ENCODE measurements at regions not wholly inside any gene's neighbourhood (a gene's known extent, or its start where the extent isn't known, plus 50 kb on each side); places are given as distances from the start of the nearest gene placed in this dataset.
"Not testable (repeated sequence)": the region's sequence is repeated elsewhere in the genome, so short reads cannot be mapped to it uniquely, and the experiment has no call there.

GRCh38 chr10:65375528-65375927 is 1550.3 kb upstream of the LRRTM3 start:
- Mint-ChIP-seq H3K4me1 (ENCODE audit: low read depth) (no peaks in the 10 kb centered on the region), H3K27ac (no peak overlapping the region), H3K36me3 (ENCODE audit: low read depth) (no peaks in the 10 kb centered on the region), H3K9me3 (peaks cover 25% of the 10 kb centered on the region), H3K27me3 (no peaks in the 10 kb centered on the region), H3K4me3 (no peak overlapping the region)
- intact Hi-C loops (cut with micrococcal nuclease) = no loop called here

GRCh38 chr10:65377687-65378086 is 1548.1 kb upstream of the LRRTM3 start:
- Mint-ChIP-seq H3K27me3 (no peaks in the 10 kb centered on the region), H3K9me3 (peaks cover 25% of the 10 kb centered on the region), H3K4me3 (no peak overlapping the region), H3K36me3 (ENCODE audit: low read depth) (no peaks in the 10 kb centered on the region), H3K27ac (no peak overlapping the region), H3K4me1 (ENCODE audit: low read depth) (no peaks in the 10 kb centered on the region)
- intact Hi-C loops (cut with micrococcal nuclease) = no loop called here

GRCh38 chr10:65394502-65395297 is 1531.1 kb upstream of the LRRTM3 start:
- no peak overlapping the region for H3K27ac Mint-ChIP-seq

GRCh38 chr10:65395631-65396030 is 1530.2 kb upstream of the LRRTM3 start:
- peaks cover 24% of the 10 kb centered on the region for H3K9me3 Mint-ChIP-seq
- no peaks in the 10 kb centered on the region for H3K36me3 Mint-ChIP-seq (ENCODE audit: low read depth)
- H3K4me1 Mint-ChIP-seq (ENCODE audit: low read depth) = no peaks in the 10 kb centered on the region
- no peak overlapping the region for H3K27ac Mint-ChIP-seq
- intact Hi-C loops (cut with micrococcal nuclease) = no loop called here
- no peaks in the 10 kb centered on the region for H3K27me3 Mint-ChIP-seq
- no peak overlapping the region for H3K4me3 Mint-ChIP-seq

More at GRCh38 chr10:65394502-65395297, 1531.1 kb upstream of the LRRTM3 start:
- Mint-ChIP-seq H3K36me3 (ENCODE audit: low read depth) (no peaks in the 10 kb centered on the region), H3K9me3 (peaks cover 24% of the 10 kb centered on the region), H3K27me3 (no peaks in the 10 kb centered on the region), H3K4me3 (no peak overlapping the region), H3K4me1 (ENCODE audit: low read depth) (no peaks in the 10 kb centered on the region)
- intact Hi-C loops (cut with micrococcal nuclease) = no loop called here

- Mint-ChIP-seq H3K27me3 (no peaks in the 10 kb centered on the region), H3K4me3 (no peak overlapping the region), H3K9me3 (peaks cover 24% of the 10 kb centered on the region), H3K27ac (no peak overlapping the region), H3K4me1 (ENCODE audit: low read depth) (no peaks in the 10 kb centered on the region), H3K36me3 (ENCODE audit: low read depth) (no peaks in the 10 kb centered on the region)
- intact Hi-C loops (cut with micrococcal nuclease) = no loop called here
These were observed 1528.8 kb upstream of the LRRTM3 start for GRCh38 chr10:65396997-65397396.

GRCh38 chr10:65408401-65408800 is 1517.4 kb upstream of the LRRTM3 start:
- Mint-ChIP-seq H3K4me3 (no peak overlapping the region), H3K36me3 (ENCODE audit: low read depth) (no peaks in the 10 kb centered on the region), H3K27me3 (no peaks in the 10 kb centered on the region), H3K9me3 (peaks cover 10% of the 10 kb centered on the region), H3K27ac (no peak overlapping the region), H3K4me1 (ENCODE audit: low read depth) (no peaks in the 10 kb centered on the region)
- intact Hi-C loops (cut with micrococcal nuclease) = no loop called here

- H3K9me3 Mint-ChIP-seq = peaks cover 37% of the 10 kb centered on the region
- H3K36me3 Mint-ChIP-seq (ENCODE audit: low read depth) = no peaks in the 10 kb centered on the region
- intact Hi-C loops (cut with micrococcal nuclease) = no loop called here
- no peak overlapping the region for H3K4me3 Mint-ChIP-seq
- H3K4me1 Mint-ChIP-seq (ENCODE audit: low read depth) = no peaks in the 10 kb centered on the region
- H3K27me3 Mint-ChIP-seq = no peaks in the 10 kb centered on the region
- H3K27ac Mint-ChIP-seq = no peak overlapping the region
These were observed 1512.8 kb upstream of the LRRTM3 start for GRCh38 chr10:65413001-65413400.

GRCh38 chr10:65415318-65415717 is 1510.5 kb upstream of the LRRTM3 start:
- no peaks in the 10 kb centered on the region for H3K4me1 Mint-ChIP-seq (ENCODE audit: low read depth)
- no peaks in the 10 kb centered on the region for H3K27me3 Mint-ChIP-seq
- H3K4me3 Mint-ChIP-seq = no peak overlapping the region
- no peaks in the 10 kb centered on the region for H3K36me3 Mint-ChIP-seq (ENCODE audit: low read depth)
- intact Hi-C loops (cut with micrococcal nuclease) = no loop called here
- peaks cover 40% of the 10 kb centered on the region for H3K9me3 Mint-ChIP-seq
- no peak overlapping the region for H3K27ac Mint-ChIP-seq

- H3K27me3 Mint-ChIP-seq = no peaks in the 10 kb centered on the region
- H3K27ac Mint-ChIP-seq = no peak overlapping the region
- peaks cover 43% of the 10 kb centered on the region for H3K9me3 Mint-ChIP-seq
- no peaks in the 10 kb centered on the region for H3K36me3 Mint-ChIP-seq (ENCODE audit: low read depth)
- intact Hi-C loops (cut with micrococcal nuclease) = no loop called here
- no peaks in the 10 kb centered on the region for H3K4me1 Mint-ChIP-seq (ENCODE audit: low read depth)
- no peak overlapping the region for H3K4me3 Mint-ChIP-seq
These were observed 1509.7 kb upstream of the LRRTM3 start for GRCh38 chr10:65416094-65416493.

- intact Hi-C loops (cut with micrococcal nuclease) = no loop called here
- no peak overlapping the region for H3K27ac Mint-ChIP-seq
- no peak overlapping the region for H3K4me3 Mint-ChIP-seq
- H3K36me3 Mint-ChIP-seq (ENCODE audit: low read depth) = no peaks in the 10 kb centered on the region
- peaks cover 48% of the 10 kb centered on the region for H3K9me3 Mint-ChIP-seq
- no peaks in the 10 kb centered on the region for H3K27me3 Mint-ChIP-seq
- H3K4me1 Mint-ChIP-seq (ENCODE audit: low read depth) = no peaks in the 10 kb centered on the region
These were observed 1506.2 kb upstream of the LRRTM3 start for GRCh38 chr10:65419629-65420028.

GRCh38 chr10:65423043-65423442 is 1502.8 kb upstream of the LRRTM3 start:
- intact Hi-C loops (cut with micrococcal nuclease) = no loop called here
- Mint-ChIP-seq H3K4me1 (ENCODE audit: low read depth) (no peaks in the 10 kb centered on the region), H3K27ac (no peak overlapping the region), H3K9me3 (peaks cover 37% of the 10 kb centered on the region), H3K27me3 (no peaks in the 10 kb centered on the region), H3K4me3 (no peak overlapping the region), H3K36me3 (ENCODE audit: low read depth) (no peaks in the 10 kb centered on the region)

GRCh38 chr10:65429381-65429780 is 1496.5 kb upstream of the LRRTM3 start:
- H3K27ac Mint-ChIP-seq; H3K4me1 Mint-ChIP-seq (ENCODE audit: low read depth); intact Hi-C loops (cut with micrococcal nuclease); H3K27me3 Mint-ChIP-seq; H3K36me3 Mint-ChIP-seq (ENCODE audit: low read depth); H3K4me3 Mint-ChIP-seq; H3K9me3 Mint-ChIP-seq: not testable (repeated sequence)

- Mint-ChIP-seq H3K27me3 (no peaks in the 10 kb centered on the region), H3K27ac (no peak overlapping the region), H3K4me3 (no peak overlapping the region), H3K36me3 (ENCODE audit: low read depth) (no peaks in the 10 kb centered on the region), H3K4me1 (ENCODE audit: low read depth) (no peaks in the 10 kb centered on the region), H3K9me3 (no peaks in the 10 kb centered on the region)
- intact Hi-C loops (cut with micrococcal nuclease) = no loop called here
These were observed 1494.9 kb upstream of the LRRTM3 start for GRCh38 chr10:65430979-65431378.

GRCh38 chr10:65470986-65471385 is 1454.8 kb upstream of the LRRTM3 start:
- Mint-ChIP-seq H3K4me1 (ENCODE audit: low read depth) (no peaks in the 10 kb centered on the region), H3K36me3 (ENCODE audit: low read depth) (no peaks in the 10 kb centered on the region), H3K27ac (no peak overlapping the region), H3K4me3 (no peak overlapping the region), H3K9me3 (peaks cover 29% of the 10 kb centered on the region), H3K27me3 (no peaks in the 10 kb centered on the region)
- intact Hi-C loops (cut with micrococcal nuclease) = no loop called here

GRCh38 chr10:65482848-65483247 is 1443.0 kb upstream of the LRRTM3 start:
- intact Hi-C loops (cut with micrococcal nuclease) = no loop called here
- no peak overlapping the region for H3K27ac Mint-ChIP-seq
- H3K36me3 Mint-ChIP-seq (ENCODE audit: low read depth) = no peaks in the 10 kb centered on the region
- no peak overlapping the region for H3K4me3 Mint-ChIP-seq
- H3K4me1 Mint-ChIP-seq (ENCODE audit: low read depth) = no peaks in the 10 kb centered on the region
- no peaks in the 10 kb centered on the region for H3K27me3 Mint-ChIP-seq
- peaks cover 15% of the 10 kb centered on the region for H3K9me3 Mint-ChIP-seq
